Femur (tissue), 1 donor: ENCODE measurements at regions not wholly inside any gene's neighbourhood (a gene's known extent, or its start where the extent isn't known, plus 50 kb on each side); places are given as distances from the start of the nearest gene placed in this dataset.

Experiments used
- DNase-seq: peaks from one replicate; pipeline ENCODE4 v3.0.0-alpha.2; 2017

DNA sequence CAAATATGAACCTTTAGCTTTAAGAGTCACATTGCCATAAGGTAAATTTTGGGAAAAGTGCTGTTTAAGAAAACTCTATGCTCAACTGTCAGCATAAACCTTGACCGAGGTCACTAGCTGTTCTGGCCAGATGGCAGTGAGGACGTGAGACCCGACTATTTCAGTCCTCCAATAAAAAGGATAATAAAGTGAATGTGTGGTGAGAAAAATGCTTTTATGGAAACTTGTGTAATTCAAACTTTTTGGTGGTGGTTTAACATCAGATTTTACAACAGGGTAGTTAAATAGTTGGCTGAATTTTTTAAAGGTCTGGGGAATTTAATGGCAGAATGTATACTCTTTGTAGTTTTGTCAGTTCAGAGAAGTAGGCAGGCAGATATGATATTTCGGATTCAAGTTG lies 391.1 kb downstream of the PMP22 start:
- DNase-seq: no peak

DNA sequence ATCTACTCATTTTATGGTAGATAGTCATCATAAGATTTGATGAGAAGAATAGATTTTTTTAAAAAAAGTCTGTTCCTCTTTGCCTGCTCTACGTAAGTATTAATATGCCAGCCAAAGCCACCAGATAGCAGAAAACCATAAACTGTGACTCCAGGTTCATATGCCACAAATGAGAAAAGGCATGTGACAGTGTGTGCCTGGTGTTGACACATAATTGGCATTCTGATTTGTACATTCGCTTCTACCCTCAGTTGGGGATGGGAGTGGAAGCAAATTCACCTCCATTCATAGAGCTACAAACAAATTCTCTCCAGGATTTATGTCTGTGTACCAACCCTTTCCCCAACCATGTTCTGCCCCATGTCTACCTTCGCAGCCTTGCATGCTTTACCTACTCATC lies 391.6 kb downstream of the PMP22 start:
- no peak for DNase-seq

GRCh38 chr17:14871921-14872320 lies 393.2 kb downstream of the PMP22 start:
- no peak for DNase-seq

DNA sequence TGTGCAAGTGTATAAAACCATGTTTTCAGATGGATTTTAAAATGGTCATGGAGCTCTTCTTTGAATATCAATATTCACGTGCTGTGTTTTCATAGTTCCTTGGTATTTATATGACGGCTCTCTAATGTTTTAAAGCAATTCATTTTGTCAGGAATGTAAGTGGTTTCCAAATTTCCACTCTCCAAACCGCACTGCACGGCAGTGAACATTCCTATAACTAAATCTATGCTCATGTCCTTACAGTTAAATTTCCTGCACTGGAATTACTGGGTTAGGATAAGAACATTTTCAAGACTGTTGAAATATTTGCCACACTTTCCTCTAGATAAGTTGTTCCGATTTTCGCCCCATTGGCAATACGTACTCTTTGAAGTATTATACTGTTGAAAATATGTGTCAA lies 398.9 kb downstream of the PMP22 start:
- peak; percentile 32 for DNase-seq

GRCh38 chr17:14864127-14864526 lies 401.0 kb downstream of the PMP22 start:
- no peak for DNase-seq

GRCh38 chr17:14859542-14859941 lies 405.6 kb downstream of the PMP22 start:
- no peak for DNase-seq

GRCh38 chr17:14856176-14856575 lies 408.9 kb downstream of the PMP22 start:
- DNase-seq: no peak

- DNase-seq: no peak
Measured at GRCh38 chr17:14854691-14855090, 410.4 kb downstream of the PMP22 start.

DNA sequence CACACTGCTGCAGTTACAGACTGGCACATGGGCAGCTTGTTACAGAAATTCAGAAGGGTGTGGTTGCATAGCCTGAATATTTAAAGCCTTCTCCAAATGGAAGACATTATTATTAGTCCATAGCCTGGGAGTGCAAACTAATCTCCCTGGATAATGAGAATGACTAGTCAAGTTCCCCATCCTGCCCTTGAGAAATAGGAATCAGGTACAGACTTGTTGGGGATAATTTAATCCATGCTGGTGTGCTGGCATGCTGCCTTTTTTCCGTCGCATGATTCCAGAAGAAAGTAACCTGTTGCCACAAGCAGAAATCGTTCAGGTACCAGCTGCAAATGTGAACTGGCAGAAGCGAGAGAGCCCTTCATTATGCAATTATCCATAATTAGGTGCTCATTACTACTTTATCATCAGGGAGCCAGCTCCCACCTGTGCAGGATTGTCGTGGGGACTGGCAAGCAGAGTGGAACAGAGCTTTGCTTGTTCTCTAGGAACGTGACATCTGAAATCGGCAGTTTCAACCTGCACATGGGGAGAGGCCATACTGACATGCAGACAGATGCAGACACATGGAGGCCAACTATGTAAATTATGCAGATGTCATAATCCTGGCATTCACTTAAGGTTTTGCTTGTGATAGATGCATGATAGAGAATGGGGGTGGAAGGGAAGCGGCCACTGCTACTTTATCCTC lies 419.4 kb downstream of the PMP22 start:
- no peak for DNase-seq

DNA sequence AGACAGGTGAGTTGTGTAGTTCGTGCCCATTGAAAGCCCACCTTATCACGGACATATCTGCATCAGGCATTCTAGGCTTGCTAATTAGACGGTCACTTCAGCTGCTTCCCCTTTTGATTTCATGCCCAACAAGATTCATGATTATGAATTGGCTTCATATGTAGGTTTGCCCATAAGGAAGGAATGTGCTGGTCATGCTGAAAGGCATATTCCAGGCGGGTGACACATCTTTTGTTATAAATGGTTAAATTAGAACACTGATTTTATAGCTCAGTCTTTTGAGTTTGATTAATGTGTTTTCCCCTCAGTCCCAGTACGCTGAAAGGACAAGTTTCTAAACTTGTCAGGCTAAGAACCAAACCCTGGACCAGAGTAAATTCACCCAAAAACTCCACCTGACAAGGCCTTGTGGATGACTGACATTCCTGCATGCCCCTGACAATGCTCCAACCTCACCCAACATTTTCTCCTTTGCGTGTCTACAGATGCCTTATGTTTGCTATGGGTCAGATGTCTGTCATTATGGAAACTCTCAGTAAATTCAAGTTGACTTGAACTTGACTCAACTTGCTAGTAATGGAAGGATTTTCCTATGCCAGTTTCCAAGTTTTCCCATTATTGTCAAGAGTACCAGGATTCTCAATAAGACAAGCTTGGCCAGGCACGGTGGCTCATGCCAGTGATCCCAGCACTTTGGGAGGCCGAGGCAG lies 421.9 kb downstream of the PMP22 start:
- DNase-seq: no peak

- no peak for DNase-seq
Measured at GRCh38 chr17:14840616-14841231, 424.4 kb downstream of the PMP22 start.

- no peak for DNase-seq
Measured at GRCh38 chr17:14838567-14838966, 426.6 kb downstream of the PMP22 start.

DNA sequence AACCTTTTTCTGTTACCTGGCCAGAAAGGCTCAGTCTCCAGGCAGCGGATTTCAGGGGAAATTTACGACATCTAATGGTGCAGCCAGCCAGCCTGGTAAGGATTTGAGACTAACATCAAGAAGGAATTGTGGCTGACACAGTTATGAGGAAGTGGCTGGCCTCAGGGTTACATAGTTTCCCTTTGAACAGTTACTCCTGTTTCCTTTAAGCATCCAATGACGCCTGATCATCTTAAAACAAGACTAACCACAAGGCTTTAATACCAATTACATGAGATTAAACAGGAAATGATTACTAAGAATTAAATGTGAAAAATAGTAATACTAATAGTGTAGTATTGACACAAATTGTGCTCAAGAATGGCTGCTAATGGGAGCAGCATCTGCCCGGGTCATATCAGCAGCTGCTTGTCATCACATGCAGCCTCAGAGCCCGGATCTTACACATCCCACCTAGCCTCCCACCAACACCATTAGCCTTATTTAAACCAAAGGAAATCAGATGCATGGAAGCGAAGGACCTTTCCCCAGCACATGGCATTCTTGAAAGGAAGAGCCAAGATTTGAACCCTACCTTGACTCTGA lies 431.8 kb downstream of the PMP22 start:
- DNase-seq: peak; percentile 27

DNA sequence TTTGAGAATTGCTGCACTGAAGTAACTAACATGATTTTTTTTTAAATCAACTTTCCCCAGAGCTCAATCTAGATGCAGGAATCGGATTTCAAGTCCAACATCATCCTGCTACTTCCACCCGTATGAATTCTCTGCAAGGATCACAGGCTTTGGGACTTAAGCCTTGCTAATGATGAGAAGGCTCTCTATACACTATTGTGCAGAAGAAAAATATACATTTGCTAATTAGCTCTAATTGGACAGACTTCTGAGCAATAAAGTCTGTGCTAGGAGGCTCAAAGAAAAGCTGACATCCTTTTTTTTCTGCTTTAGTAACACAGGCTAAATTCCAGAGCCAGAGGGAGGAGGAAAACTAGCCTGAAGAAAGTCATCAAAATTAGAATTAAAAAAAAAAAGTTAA lies 433.6 kb downstream of the PMP22 start:
- DNase-seq: no peak

DNA sequence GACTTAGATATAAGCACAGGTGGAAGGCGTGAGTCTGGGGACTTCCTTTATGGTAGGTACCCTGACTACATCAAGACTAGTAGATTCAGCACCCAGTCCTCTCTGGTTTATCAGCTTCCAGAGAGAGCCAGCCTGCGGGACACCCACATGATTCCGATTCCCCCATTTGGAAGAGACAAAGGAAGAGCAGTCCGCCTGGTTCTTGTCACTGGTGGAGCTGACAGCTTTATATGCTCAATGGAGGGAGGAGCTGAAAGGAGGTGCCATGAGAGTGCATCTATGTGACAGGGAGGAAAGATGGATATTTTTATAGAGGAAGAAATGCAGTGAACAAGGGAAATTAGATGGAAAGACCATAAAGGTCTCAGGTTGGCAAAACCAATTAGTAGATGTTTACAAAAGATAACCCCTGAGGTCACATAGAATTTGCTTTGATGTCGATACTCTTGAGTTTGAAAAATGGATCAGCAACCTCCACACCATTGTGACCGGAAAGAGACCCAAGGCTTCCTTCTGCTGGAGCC lies 437.7 kb downstream of the PMP22 start:
- DNase-seq: no peak

GRCh38 chr17:14826358-14826757 lies 438.8 kb downstream of the PMP22 start:
- no peak for DNase-seq

DNA sequence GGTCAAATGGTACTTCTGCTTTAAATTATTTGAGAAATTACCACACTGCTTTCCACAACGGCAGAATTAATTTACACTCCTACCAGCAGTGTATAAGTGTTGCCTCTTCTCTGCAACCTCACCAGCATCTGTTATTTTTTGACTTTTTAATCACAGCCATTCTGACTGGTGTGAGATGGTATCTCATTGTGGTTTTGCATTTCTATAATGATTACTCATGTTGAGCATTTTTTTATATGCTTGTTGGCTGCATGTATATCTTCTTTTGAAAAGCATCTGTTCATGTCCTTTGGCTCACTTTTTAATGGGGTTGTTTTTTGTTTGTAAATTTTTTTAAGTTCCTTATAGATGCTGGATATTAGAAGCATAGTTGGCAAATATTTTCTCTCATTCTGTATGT lies 446.7 kb downstream of the PMP22 start:
- DNase-seq: no peak

- DNase-seq: no peak
Measured at GRCh38 chr17:14815079-14815478, 450.0 kb downstream of the PMP22 start.

GRCh38 chr17:14813649-14814370 lies 451.3 kb downstream of the PMP22 start:
- DNase-seq: no peak

DNA sequence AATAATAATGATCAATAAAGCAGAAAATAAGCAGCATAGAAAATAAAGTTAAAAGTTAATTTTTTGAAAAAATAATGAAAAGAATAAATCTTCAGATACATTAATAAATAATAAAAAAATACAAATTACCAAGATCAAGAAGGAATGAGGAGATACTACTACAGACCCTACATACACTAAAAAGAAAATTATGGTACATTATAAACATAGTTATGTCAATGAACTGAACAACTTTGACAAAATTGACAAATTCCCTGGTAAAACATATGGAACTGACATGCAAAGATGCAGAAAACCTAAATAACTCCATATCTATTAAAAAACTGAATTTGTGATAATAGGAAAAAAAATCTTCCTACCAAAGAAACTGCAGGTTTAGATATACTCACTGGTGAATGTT lies 456.7 kb downstream of the PMP22 start:
- DNase-seq: no peak

GRCh38 chr17:14805348-14805747 lies 459.8 kb downstream of the PMP22 start:
- no peak for DNase-seq

DNA sequence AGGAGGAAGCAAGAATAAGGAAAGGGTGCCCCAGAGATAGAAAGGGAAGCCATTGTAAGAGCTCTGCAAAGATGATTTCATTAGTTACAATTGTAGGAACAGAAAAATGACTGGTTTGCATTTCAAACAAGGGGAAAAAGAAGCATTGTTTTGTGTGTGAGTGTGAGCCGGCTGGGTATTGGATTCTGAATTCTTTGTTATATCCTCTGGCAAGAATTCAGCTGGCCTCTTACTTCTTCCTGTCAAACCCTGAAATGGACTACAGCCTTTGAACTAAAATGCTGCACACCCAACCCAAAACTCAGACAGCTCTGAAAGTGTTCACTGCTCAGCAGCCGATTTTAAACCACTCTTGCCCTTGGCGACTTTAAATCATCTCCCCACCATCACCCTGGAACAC lies 461.3 kb downstream of the PMP22 start:
- DNase-seq: no peak

DNA sequence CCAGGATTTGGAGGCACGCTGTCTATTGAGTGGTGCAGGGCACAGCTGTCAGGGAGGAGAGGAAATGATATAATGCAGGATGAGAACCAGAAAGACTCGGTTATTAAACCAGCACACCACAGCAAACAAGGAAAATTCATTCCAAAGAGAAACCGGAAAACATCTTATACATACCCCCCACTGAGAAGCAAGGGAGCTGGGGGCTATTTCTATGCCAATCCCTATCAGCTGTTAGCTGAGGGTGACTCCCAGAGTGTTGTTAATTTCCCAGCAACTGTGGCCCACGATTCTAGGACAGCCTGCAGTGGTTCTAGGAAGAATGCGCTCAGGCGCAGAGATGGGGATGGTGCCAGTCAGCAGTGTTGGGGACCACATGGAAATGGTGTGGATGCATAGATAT lies 467.3 kb downstream of the PMP22 start:
- DNase-seq: no peak
